Adrenal gland (tissue), 5 donors: ENCODE measurements at regions not wholly inside any gene's neighbourhood (a gene's known extent, or its start where the extent isn't known, plus 50 kb on each side); places are given as distances from the start of the nearest gene placed in this dataset.

Experiments
- POLR2A ChIP-seq, 2 donors: fragments of 450-650 bp; IDR thresholded peaks; one replicate each; pipeline ENCODE4 v1.6.1; 2017; ENCODE audit warnings: antibody characterized with exemption in 2 of 2, mild to moderate bottlenecking in 2 of 2, moderate library complexity in 1 of 2
- TF ChIP-seq, protein P1 (sequence below), 6 experiments: fragments of 450-650 bp in 4 of 6; fragments of 200-600 bp in 2 of 6; sonication (generic) in 1 of 6; IDR thresholded peaks; 1 replicate in 5 of 6; 2 replicates in 1 of 6; pipeline versions ENCODE4 v1.5.1 to v1.8.0; 2016 to 2021; ENCODE audit warnings: antibody characterized with exemption in 6 of 6, mild to moderate bottlenecking in 2 of 6, moderate library complexity in 1 of 6
- donor health status: DM: no; HTN: no; CAD: no.

DNA sequence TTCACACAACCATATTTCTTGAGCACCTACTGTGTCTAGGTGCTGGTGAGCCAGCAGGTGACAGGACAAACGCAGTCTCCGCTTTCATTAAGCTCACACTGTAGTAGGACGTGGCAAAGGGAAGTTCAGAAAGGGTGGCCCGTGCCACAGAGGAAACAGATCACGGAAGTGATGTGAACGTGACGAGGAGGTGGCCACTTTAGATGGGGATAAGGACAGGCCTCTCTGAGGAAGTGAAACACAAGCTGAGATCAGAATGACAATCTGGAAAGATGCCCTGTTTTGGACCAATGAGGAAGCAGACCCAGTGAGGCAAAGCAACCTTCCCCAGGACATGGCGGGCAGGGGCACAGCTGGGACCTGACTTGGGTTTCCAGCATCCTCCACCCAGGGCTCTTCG, 127.4 kb upstream of the PRMT8 start:
- TF ChIP-seq, protein P1, sequence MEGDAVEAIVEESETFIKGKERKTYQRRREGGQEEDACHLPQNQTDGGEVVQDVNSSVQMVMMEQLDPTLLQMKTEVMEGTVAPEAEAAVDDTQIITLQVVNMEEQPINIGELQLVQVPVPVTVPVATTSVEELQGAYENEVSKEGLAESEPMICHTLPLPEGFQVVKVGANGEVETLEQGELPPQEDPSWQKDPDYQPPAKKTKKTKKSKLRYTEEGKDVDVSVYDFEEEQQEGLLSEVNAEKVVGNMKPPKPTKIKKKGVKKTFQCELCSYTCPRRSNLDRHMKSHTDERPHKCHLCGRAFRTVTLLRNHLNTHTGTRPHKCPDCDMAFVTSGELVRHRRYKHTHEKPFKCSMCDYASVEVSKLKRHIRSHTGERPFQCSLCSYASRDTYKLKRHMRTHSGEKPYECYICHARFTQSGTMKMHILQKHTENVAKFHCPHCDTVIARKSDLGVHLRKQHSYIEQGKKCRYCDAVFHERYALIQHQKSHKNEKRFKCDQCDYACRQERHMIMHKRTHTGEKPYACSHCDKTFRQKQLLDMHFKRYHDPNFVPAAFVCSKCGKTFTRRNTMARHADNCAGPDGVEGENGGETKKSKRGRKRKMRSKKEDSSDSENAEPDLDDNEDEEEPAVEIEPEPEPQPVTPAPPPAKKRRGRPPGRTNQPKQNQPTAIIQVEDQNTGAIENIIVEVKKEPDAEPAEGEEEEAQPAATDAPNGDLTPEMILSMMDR (IDR thresholded peaks at IDR 0.05): no peak
- no peak for TF ChIP-seq POLR2A (IDR thresholded peaks at IDR 0.05)
